HL-60 (cell line): ENCODE measurements at regions not wholly inside any gene's neighbourhood (a gene's known extent, or its start where the extent isn't known, plus 50 kb on each side); places are given as distances from the start of the nearest gene placed in this dataset.

Experiments used
- DNase-seq, 2 experiments: peaks; one replicate each; pipeline ENCODE4 v3.0.0-alpha.2; 2010 to 2020; ENCODE audit warnings: low read depth in 1 of 2, low spot score in 1 of 2
- H3K27ac ChIP-seq: fragments of 250-450 bp; sonication (Bioruptor Pico); replicated peaks from 2 replicates; pipeline ENCODE4 v1.5.1; 2020; ENCODE audit warnings: mild to moderate bottlenecking, moderate library complexity
- H3K27me3 ChIP-seq: fragments of 250-450 bp; sonication (Bioruptor Pico); 2 replicates; pipeline ENCODE4 v1.5.1; 2021; ENCODE audit warnings: mild to moderate bottlenecking, moderate library complexity; ENCODE audit not compliant: insufficient read depth, poor library complexity, severe bottlenecking
- H3K4me3 ChIP-seq: replicated peaks from 2 replicates; pipeline ENCODE4 v1.5.1; 2011; ENCODE audit warnings: mild to moderate bottlenecking, control low read depth, low read length; ENCODE audit not compliant: insufficient read depth
- CTCF ChIP-seq: IDR thresholded peaks from one replicate; pipeline ENCODE4 v1.5.1; 2011; ENCODE audit warnings: low read length, control low read depth, inconsistent platforms; ENCODE audit not compliant: insufficient read depth
- GABPA ChIP-seq: IDR thresholded peaks from 2 replicates; pipeline ENCODE4 v1.6.1; 2012; ENCODE audit warnings: low read depth
- POLR2AphosphoS5 ChIP-seq: IDR thresholded peaks from 2 replicates; pipeline ENCODE4 v1.6.1; 2012; ENCODE audit warnings: low read depth
- REST ChIP-seq: IDR thresholded peaks from 2 replicates; pipeline ENCODE4 v1.6.1; 2012; ENCODE audit warnings: low read depth; ENCODE audit not compliant: insufficient replicate concordance
- SPI1 ChIP-seq: IDR thresholded peaks from 2 replicates; pipeline ENCODE4 v1.6.1; 2012; ENCODE audit warnings: low read depth, mild to moderate bottlenecking, borderline replicate concordance

GRCh38 chrX:49761481-49761880 is 65.7 kb upstream of the PAGE1 start:
- peak; percentile 20 for TF ChIP-seq CTCF
- TF ChIP-seq REST = no peak
- Histone ChIP-seq H3K27me3 (no peaks in the 10 kb centered on the region), H3K27ac (no peak overlapping the region), H3K4me3 (no peak overlapping the region)
- DNase-seq = no peak

DNA sequence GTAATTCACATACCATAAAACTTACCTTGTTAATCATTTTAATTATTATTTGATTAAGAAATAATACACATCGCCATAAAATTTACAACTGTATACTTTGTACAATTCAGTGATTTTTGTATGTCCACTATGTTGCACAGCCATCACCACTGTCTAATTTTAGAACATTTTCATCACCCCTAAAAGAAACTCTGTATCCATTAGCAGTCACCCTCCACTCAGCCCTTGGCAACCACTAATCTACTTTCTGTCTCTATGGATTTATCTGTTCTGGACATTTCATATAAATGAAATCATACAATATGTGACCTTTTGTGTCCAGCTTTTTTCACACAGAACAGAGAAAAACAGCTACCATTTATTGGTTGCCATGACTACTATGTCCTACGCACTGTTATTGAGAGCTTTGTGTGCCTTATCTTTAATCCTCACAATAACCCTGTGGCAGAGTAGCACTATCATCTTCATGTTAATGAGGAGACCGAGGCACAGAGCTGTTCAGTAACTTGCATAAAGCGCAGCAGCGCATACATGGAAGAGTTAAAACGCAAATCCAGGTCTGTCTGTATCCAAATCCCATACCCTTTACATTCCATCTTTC is 64.6 kb upstream of the PAGE1 start:
- H3K27ac ChIP-seq = no peak overlapping the region
- H3K4me3 ChIP-seq = no peak overlapping the region
- no peak for DNase-seq
- no peaks in the 10 kb centered on the region for H3K27me3 ChIP-seq
- no peak for TF ChIP-seq CTCF
- no peak for TF ChIP-seq REST
- no peak for TF ChIP-seq SPI1
- TF ChIP-seq GABPA = no peak
- TF ChIP-seq POLR2AphosphoS5 = no peak

- H3K27me3 ChIP-seq = no peaks in the 10 kb centered on the region
- DNase-seq = no peak
- H3K4me3 ChIP-seq = no peak overlapping the region
- H3K27ac ChIP-seq = no peak overlapping the region
- TF ChIP-seq POLR2AphosphoS5 (no peak), CTCF (no peak), SPI1 (no peak), REST (no peak), GABPA (no peak)
Measured at GRCh38 chrX:49756692-49757091, 60.9 kb upstream of the PAGE1 start.
